ENCODE measurements at regions not wholly inside any gene's neighbourhood (a gene's known extent, or its start where the extent isn't known, plus 50 kb on each side); places are given as distances from the start of the nearest gene placed in this dataset.

DNA sequence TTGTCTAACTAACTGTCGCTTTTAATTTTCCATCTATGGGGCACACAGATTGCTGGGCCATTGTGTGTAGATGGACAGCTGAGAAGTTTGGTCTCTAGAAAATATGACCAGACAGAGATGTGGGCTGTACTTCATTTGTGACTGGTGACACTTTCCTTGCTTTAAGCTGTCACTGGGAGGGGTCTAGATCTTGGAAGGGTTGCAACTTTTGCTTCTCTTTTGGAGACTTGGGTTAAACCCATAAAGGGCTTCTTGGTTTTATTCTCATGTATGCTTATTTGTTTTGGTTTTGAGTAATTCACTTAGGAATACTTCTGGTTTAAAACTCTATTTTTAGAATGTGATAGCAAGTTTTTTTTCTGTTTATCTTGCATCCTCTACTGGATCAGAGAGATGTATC, 80.2 kb downstream of the ETS2 start:
- peaks cover 6% of the 10 kb centered on the region for H3K9me3 ChIP-seq
- H3K36me3 ChIP-seq: no peaks in the 10 kb centered on the region
- no peak overlapping the region for H3K27ac ChIP-seq
- H3K4me1 ChIP-seq (ENCODE audit: control insufficient read depth in 1 of 2, insufficient read depth in 1 of 2, low read depth in 1 of 2, low read length in 1 of 2): no peaks in the 10 kb centered on the region
- no peaks in the 10 kb centered on the region for H3K27me3 ChIP-seq
- no peak overlapping the region for H3K4me3 ChIP-seq (ENCODE audit: low read depth in 1 of 2, low read length in 1 of 2)
- TF ChIP-seq, protein P1, sequence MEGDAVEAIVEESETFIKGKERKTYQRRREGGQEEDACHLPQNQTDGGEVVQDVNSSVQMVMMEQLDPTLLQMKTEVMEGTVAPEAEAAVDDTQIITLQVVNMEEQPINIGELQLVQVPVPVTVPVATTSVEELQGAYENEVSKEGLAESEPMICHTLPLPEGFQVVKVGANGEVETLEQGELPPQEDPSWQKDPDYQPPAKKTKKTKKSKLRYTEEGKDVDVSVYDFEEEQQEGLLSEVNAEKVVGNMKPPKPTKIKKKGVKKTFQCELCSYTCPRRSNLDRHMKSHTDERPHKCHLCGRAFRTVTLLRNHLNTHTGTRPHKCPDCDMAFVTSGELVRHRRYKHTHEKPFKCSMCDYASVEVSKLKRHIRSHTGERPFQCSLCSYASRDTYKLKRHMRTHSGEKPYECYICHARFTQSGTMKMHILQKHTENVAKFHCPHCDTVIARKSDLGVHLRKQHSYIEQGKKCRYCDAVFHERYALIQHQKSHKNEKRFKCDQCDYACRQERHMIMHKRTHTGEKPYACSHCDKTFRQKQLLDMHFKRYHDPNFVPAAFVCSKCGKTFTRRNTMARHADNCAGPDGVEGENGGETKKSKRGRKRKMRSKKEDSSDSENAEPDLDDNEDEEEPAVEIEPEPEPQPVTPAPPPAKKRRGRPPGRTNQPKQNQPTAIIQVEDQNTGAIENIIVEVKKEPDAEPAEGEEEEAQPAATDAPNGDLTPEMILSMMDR (IDR thresholded peaks at IDR 0.05): no peak

DNA sequence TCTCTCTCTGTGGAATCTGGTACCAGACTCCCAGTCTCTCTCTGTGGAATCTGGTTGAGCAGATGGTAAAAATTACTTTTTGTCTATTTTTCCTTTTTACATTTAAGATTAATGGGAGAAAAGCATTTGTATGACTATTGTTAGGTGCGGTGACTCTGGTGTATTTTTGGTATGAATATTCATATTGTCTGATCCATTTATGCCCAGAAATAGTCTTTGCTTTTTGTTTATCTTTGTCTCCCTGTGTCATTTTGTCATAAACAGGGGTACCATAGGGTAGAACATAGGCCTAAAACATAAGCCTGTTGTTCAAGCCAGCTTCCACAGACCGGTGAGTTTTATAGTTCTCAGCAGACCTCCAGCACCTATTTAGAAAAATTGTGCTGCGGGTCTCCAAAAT, 78.7 kb downstream of the ETS2 start:
- TF ChIP-seq, protein P1 (IDR thresholded peaks at IDR 0.05): no peak
- Histone ChIP-seq H3K36me3 (no peaks in the 10 kb centered on the region), H3K27me3 (no peaks in the 10 kb centered on the region), H3K4me3 (ENCODE audit: low read depth in 1 of 2, low read length in 1 of 2) (no peak overlapping the region), H3K27ac (no peak overlapping the region), H3K9me3 (peaks cover 6% of the 10 kb centered on the region), H3K4me1 (ENCODE audit: control insufficient read depth in 1 of 2, insufficient read depth in 1 of 2, low read depth in 1 of 2, low read length in 1 of 2) (no peaks in the 10 kb centered on the region)

DNA sequence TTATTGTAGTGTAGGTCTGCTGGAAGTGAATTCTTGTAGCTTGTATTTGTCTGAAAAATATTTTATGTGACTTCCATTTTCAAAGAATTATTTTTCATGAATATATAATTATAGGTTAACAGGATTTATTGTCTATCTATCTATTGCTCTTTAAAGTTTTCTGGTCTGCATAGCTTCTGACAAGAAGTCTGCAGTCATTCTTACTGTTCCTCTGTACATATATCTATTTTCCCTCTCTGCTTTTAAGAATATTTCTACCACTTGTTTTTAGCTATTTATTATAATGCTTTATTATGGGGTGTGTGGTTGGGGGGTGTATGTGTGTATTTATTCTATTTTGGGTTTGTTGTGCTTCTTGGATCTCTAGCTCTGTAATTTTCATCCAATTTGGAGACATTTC, 77.4 kb downstream of the ETS2 start:
- TF ChIP-seq, protein P1 (IDR thresholded peaks at IDR 0.05): no peak
- H3K27me3 ChIP-seq: no peaks in the 10 kb centered on the region
- no peaks in the 10 kb centered on the region for H3K36me3 ChIP-seq
- peaks cover 5 to 9% of the 10 kb centered on the region in 2 experiments for H3K4me1 ChIP-seq (ENCODE audit: control insufficient read depth in 1 of 2, insufficient read depth in 1 of 2, low read depth in 1 of 2, low read length in 1 of 2)
- peaks cover 6% of the 10 kb centered on the region for H3K9me3 ChIP-seq
- H3K4me3 ChIP-seq (ENCODE audit: low read depth in 1 of 2, low read length in 1 of 2): no peak overlapping the region
- no peak overlapping the region for H3K27ac ChIP-seq

DNA sequence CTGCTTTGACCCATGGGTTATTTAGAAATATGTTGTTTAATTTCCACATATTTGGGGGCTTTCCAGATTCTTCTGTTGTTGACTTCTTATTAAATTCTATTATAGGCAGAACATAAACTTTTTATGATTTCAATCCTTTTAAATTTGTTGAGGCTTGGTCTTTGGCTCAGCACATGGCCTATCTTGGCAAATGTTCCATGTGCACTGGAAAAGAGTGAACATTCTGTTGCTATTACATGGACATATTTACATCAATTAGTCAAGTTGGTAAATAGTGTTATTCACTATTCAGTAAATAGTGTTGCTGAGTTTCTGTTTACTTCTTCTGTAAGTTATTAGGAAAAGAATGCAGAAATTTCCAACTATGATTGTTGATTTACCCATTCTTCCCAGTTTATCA, 75.4 kb downstream of the ETS2 start:
- TF ChIP-seq, protein P1 (IDR thresholded peaks at IDR 0.05): no peak
- Histone ChIP-seq H3K4me3 (ENCODE audit: low read depth in 1 of 2, low read length in 1 of 2) (no peak overlapping the region), H3K4me1 (ENCODE audit: control insufficient read depth in 1 of 2, insufficient read depth in 1 of 2, low read depth in 1 of 2, low read length in 1 of 2) (peaks cover 5 to 11% of the 10 kb centered on the region in 2 experiments), H3K27me3 (no peaks in the 10 kb centered on the region), H3K36me3 (no peaks in the 10 kb centered on the region), H3K27ac (no peak overlapping the region), H3K9me3 (no peaks in the 10 kb centered on the region)

DNA sequence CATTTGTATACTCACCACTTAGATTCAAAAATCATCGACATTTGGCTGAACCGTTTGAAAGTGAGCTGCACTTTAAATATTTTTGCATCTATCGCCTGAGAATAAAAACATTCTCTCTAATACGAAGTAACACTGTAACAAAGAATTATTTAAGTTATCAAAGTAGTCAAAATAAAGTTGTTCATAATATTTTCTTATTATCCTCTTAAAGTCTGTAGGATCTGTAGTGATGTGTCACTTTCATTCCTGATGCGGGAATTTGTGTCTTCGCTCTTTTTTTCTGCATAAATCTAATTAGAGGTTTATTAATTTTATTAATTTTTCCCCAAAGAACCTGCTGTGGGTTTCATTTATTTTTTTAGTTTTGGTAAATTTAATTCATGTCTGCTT, 74.8 kb downstream of the ETS2 start:
- H3K27me3 ChIP-seq: no peaks in the 10 kb centered on the region
- H3K27ac ChIP-seq: no peak overlapping the region
- H3K36me3 ChIP-seq: no peaks in the 10 kb centered on the region
- TF ChIP-seq, protein P1 (IDR thresholded peaks at IDR 0.05): no peak
- no peak overlapping the region for H3K4me3 ChIP-seq (ENCODE audit: low read depth in 1 of 2, low read length in 1 of 2)
- H3K9me3 ChIP-seq: no peaks in the 10 kb centered on the region
- H3K4me1 ChIP-seq (ENCODE audit: control insufficient read depth in 1 of 2, insufficient read depth in 1 of 2, low read depth in 1 of 2, low read length in 1 of 2): peaks cover 5 to 14% of the 10 kb centered on the region in 2 experiments
